ENCODE measurements at regions not wholly inside any gene's neighbourhood (a gene's known extent, or its start where the extent isn't known, plus 50 kb on each side); places are given as distances from the start of the nearest gene placed in this dataset.

DNA sequence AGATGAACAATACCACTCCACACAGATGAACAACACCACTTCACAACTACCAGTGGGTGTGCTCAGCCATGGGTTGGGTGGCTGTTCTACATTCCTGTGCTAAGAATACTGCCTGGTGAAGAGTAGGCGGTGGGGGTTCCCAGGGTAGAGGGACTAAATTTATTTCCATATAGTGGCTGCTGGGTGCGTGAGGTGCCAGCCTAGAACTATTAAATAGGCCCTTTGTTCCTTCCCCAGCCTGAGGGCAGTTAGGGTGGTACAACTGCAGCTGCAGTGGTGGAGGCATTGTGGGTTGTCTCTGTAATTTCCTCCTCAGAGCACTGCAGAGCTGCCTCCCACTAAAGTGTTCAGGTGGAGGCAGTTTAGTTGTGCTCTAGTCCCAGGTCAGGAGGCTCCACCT lies 618.4 kb downstream of the MMUT start:
- no peaks in the 10 kb centered on the region for H3K27me3 ChIP-seq (ENCODE audit: control insufficient read depth in 1 of 2, insufficient read depth in 1 of 2, low read length in 2 of 2)
- no peak overlapping the region for H3K4me2 ChIP-seq (ENCODE audit: low read length, poor library complexity, severe bottlenecking)
- H3K9me3 ChIP-seq (ENCODE audit: control insufficient read depth, low read length): peaks cover 44% of the 10 kb centered on the region
- no peak overlapping the region for H3K9ac ChIP-seq (ENCODE audit: low read length)
- H3K27ac ChIP-seq (ENCODE audit: low read length, poor library complexity, severe bottlenecking): no peak overlapping the region
- no peak overlapping the region for H3K4me3 ChIP-seq (ENCODE audit: insufficient read depth in 1 of 2, low read depth in 1 of 2, low read length in 2 of 2)
- no peak overlapping the region for H3K23ac ChIP-seq (ENCODE audit: low read length in 2 of 2)
- H3K18ac ChIP-seq (ENCODE audit: low read depth in 1 of 2, low read length in 2 of 2): no peak overlapping the region
- H3K14ac ChIP-seq (ENCODE audit: low read length in 2 of 2): no peak overlapping the region
- H3K36me3 ChIP-seq (ENCODE audit: control insufficient read depth in 1 of 2, insufficient read depth in 2 of 2, low read depth in 1 of 2, low read length in 2 of 2): no peaks in the 10 kb centered on the region
- H3K4ac ChIP-seq (ENCODE audit: low read depth in 1 of 2, low read length in 2 of 2): no peak overlapping the region
- H2AK5ac ChIP-seq (ENCODE audit: low read length, severe bottlenecking): no peak overlapping the region
- no peak for DNase-seq
- H4K8ac ChIP-seq (ENCODE audit: low read length): no peak overlapping the region
- no peaks in the 10 kb centered on the region for H3K4me1 ChIP-seq (ENCODE audit: control insufficient read depth, insufficient read depth, low read depth, low read length)
- no peak overlapping the region for H4K91ac ChIP-seq (ENCODE audit: low read length)
- H2BK15ac ChIP-seq (ENCODE audit: low read depth, poor library complexity, severe bottlenecking): no peak overlapping the region
- H2BK12ac ChIP-seq (ENCODE audit: low read length in 2 of 2): no peak overlapping the region
- H2AFZ ChIP-seq (ENCODE audit: low read depth, low read length): no peak overlapping the region
- WGBS: 96% methylated on average over 2 of the region's 2 CpGs
- H3K79me1 ChIP-seq (replicated peaks; ENCODE audit: low read length, poor library complexity, severe bottlenecking): no peaks in the 10 kb centered on the region
- no peak overlapping the region for H2BK5ac ChIP-seq (ENCODE audit: low read depth, low read length, poor library complexity, severe bottlenecking)
- no peak overlapping the region for H2BK120ac ChIP-seq (ENCODE audit: low read depth, low read length)

GRCh38 chr6:48840896-48841295 lies 622.2 kb downstream of the MMUT start:
- peaks cover 49% of the 10 kb centered on the region for H3K9me3 ChIP-seq (ENCODE audit: control insufficient read depth, low read length)

GRCh38 chr6:48839206-48839605 lies 623.8 kb downstream of the MMUT start:
- no CpG with 5 or more reads among the region's 2 CpGs for WGBS
- DNase-seq: no peak
- Histone ChIP-seq H2BK5ac (ENCODE audit: low read depth, low read length, poor library complexity, severe bottlenecking) (no peak overlapping the region), H3K14ac (ENCODE audit: low read length in 2 of 2) (no peak overlapping the region), H3K18ac (ENCODE audit: low read depth in 1 of 2, low read length in 2 of 2) (no peak overlapping the region), H3K4me2 (ENCODE audit: low read length, poor library complexity, severe bottlenecking) (no peak overlapping the region), H3K23ac (ENCODE audit: low read length in 2 of 2) (no peak overlapping the region), H2BK120ac (ENCODE audit: low read depth, low read length) (no peak overlapping the region), H3K27ac (ENCODE audit: low read length, poor library complexity, severe bottlenecking) (no peak overlapping the region), H3K79me1 (replicated peaks; ENCODE audit: low read length, poor library complexity, severe bottlenecking) (no peaks in the 10 kb centered on the region), H3K36me3 (ENCODE audit: control insufficient read depth in 1 of 2, insufficient read depth in 2 of 2, low read depth in 1 of 2, low read length in 2 of 2) (no peaks in the 10 kb centered on the region), H3K4me3 (ENCODE audit: insufficient read depth in 1 of 2, low read depth in 1 of 2, low read length in 2 of 2) (no peak overlapping the region), H2AK5ac (ENCODE audit: low read length, severe bottlenecking) (no peak overlapping the region), H3K4me1 (ENCODE audit: control insufficient read depth, insufficient read depth, low read depth, low read length) (no peaks in the 10 kb centered on the region), H2BK12ac (ENCODE audit: low read length in 2 of 2) (no peak overlapping the region), H2BK15ac (ENCODE audit: low read depth, poor library complexity, severe bottlenecking) (no peak overlapping the region), H4K8ac (ENCODE audit: low read length) (no peak overlapping the region), H3K27me3 (ENCODE audit: control insufficient read depth in 1 of 2, insufficient read depth in 1 of 2, low read length in 2 of 2) (no peaks in the 10 kb centered on the region), H3K9ac (ENCODE audit: low read length) (no peak overlapping the region), H3K4ac (ENCODE audit: low read depth in 1 of 2, low read length in 2 of 2) (no peak overlapping the region), H4K91ac (ENCODE audit: low read length) (no peak overlapping the region), H2AFZ (ENCODE audit: low read depth, low read length) (no peak overlapping the region), H3K9me3 (ENCODE audit: control insufficient read depth, low read length) (peaks cover 44% of the 10 kb centered on the region)

More at GRCh38 chr6:48840896-48841295, 622.2 kb downstream of the MMUT start:
- no peak overlapping the region for H3K4me2 ChIP-seq (ENCODE audit: low read length, poor library complexity, severe bottlenecking)
- H3K27ac ChIP-seq (ENCODE audit: low read length, poor library complexity, severe bottlenecking): no peak overlapping the region
- H2BK15ac ChIP-seq (ENCODE audit: low read depth, poor library complexity, severe bottlenecking): no peak overlapping the region
- no peak overlapping the region for H4K91ac ChIP-seq (ENCODE audit: low read length)
- H2BK120ac ChIP-seq (ENCODE audit: low read depth, low read length): no peak overlapping the region
- H3K4me1 ChIP-seq (ENCODE audit: control insufficient read depth, insufficient read depth, low read depth, low read length): no peaks in the 10 kb centered on the region
- no peaks in the 10 kb centered on the region for H3K27me3 ChIP-seq (ENCODE audit: control insufficient read depth in 1 of 2, insufficient read depth in 1 of 2, low read length in 2 of 2)
- H2AFZ ChIP-seq (ENCODE audit: low read depth, low read length): no peak overlapping the region
- WGBS: 90% methylated on average over 1 of the region's 1 CpG
- H2AK5ac ChIP-seq (ENCODE audit: low read length, severe bottlenecking): no peak overlapping the region
- H3K4ac ChIP-seq (ENCODE audit: low read depth in 1 of 2, low read length in 2 of 2): no peak overlapping the region
- peak overlapping the region in 1 of 2 experiments; percentile 44 for H3K4me3 ChIP-seq (ENCODE audit: insufficient read depth in 1 of 2, low read depth in 1 of 2, low read length in 2 of 2)
- no peak overlapping the region for H3K18ac ChIP-seq (ENCODE audit: low read depth in 1 of 2, low read length in 2 of 2)
- no peak overlapping the region for H2BK12ac ChIP-seq (ENCODE audit: low read length in 2 of 2)
- H3K23ac ChIP-seq (ENCODE audit: low read length in 2 of 2): no peak overlapping the region
- no peak overlapping the region for H3K14ac ChIP-seq (ENCODE audit: low read length in 2 of 2)
- DNase-seq: no peak
- no peaks in the 10 kb centered on the region for H3K36me3 ChIP-seq (ENCODE audit: control insufficient read depth in 1 of 2, insufficient read depth in 2 of 2, low read depth in 1 of 2, low read length in 2 of 2)
- H2BK5ac ChIP-seq (ENCODE audit: low read depth, low read length, poor library complexity, severe bottlenecking): no peak overlapping the region
- H3K9ac ChIP-seq (ENCODE audit: low read length): no peak overlapping the region
- no peak overlapping the region for H4K8ac ChIP-seq (ENCODE audit: low read length)
- no peaks in the 10 kb centered on the region for H3K79me1 ChIP-seq (replicated peaks; ENCODE audit: low read length, poor library complexity, severe bottlenecking)

DNA sequence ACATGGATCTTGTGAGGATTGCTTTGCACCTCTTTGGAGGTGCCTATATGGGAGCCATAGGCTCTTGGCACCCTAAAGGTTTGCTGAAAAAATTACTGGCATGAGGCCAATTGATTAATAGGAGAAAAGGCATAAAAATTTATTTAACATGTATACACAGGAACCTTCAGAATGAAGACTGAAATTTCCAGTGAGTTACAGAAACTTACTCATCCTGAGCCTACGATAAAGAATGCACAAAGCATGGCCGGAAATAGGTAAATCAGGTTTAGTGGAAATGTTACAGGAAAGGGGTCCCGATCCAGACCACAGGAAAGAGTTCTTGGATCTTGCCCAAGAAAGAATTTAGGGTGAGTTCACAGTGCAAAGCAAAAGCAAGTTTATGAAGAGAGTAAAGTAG lies 625.3 kb downstream of the MMUT start:
- WGBS: 99% methylated on average over 3 of the region's 3 CpGs

More for the DNA sequence above, 625.3 kb downstream of the MMUT start:
- no peaks in the 10 kb centered on the region for H3K36me3 ChIP-seq (ENCODE audit: control insufficient read depth in 1 of 2, insufficient read depth in 2 of 2, low read depth in 1 of 2, low read length in 2 of 2)
- H3K18ac ChIP-seq (ENCODE audit: low read depth in 1 of 2, low read length in 2 of 2): no peak overlapping the region
- H3K23ac ChIP-seq (ENCODE audit: low read length in 2 of 2): no peak overlapping the region
- no peak overlapping the region for H2AFZ ChIP-seq (ENCODE audit: low read depth, low read length)
- H2BK12ac ChIP-seq (ENCODE audit: low read length in 2 of 2): no peak overlapping the region
- no peak overlapping the region for H3K4ac ChIP-seq (ENCODE audit: low read depth in 1 of 2, low read length in 2 of 2)
- no peak overlapping the region for H2BK120ac ChIP-seq (ENCODE audit: low read depth, low read length)
- peaks cover 40% of the 10 kb centered on the region for H3K9me3 ChIP-seq (ENCODE audit: control insufficient read depth, low read length)
- no peaks in the 10 kb centered on the region for H3K4me1 ChIP-seq (ENCODE audit: control insufficient read depth, insufficient read depth, low read depth, low read length)
- H4K8ac ChIP-seq (ENCODE audit: low read length): no peak overlapping the region
- no peak overlapping the region for H3K27ac ChIP-seq (ENCODE audit: low read length, poor library complexity, severe bottlenecking)
- no peak overlapping the region for H2BK5ac ChIP-seq (ENCODE audit: low read depth, low read length, poor library complexity, severe bottlenecking)
- no peak overlapping the region for H4K91ac ChIP-seq (ENCODE audit: low read length)
- H3K27me3 ChIP-seq (ENCODE audit: control insufficient read depth in 1 of 2, insufficient read depth in 1 of 2, low read length in 2 of 2): no peaks in the 10 kb centered on the region
- no peak overlapping the region for H3K14ac ChIP-seq (ENCODE audit: low read length in 2 of 2)
- H3K4me3 ChIP-seq (ENCODE audit: insufficient read depth in 1 of 2, low read depth in 1 of 2, low read length in 2 of 2): no peak overlapping the region
- no peak for DNase-seq
- H3K79me1 ChIP-seq (replicated peaks; ENCODE audit: low read length, poor library complexity, severe bottlenecking): no peaks in the 10 kb centered on the region
- no peak overlapping the region for H3K9ac ChIP-seq (ENCODE audit: low read length)
- no peak overlapping the region for H2AK5ac ChIP-seq (ENCODE audit: low read length, severe bottlenecking)
- no peak overlapping the region for H3K4me2 ChIP-seq (ENCODE audit: low read length, poor library complexity, severe bottlenecking)
- H2BK15ac ChIP-seq (ENCODE audit: low read depth, poor library complexity, severe bottlenecking): no peak overlapping the region
